Ishikawa (cell line): ENCODE measurements at regions not wholly inside any gene's neighbourhood (a gene's known extent, or its start where the extent isn't known, plus 50 kb on each side); places are given as distances from the start of the nearest gene placed in this dataset.

Source experiments
- RAD21 ChIP-seq: IDR thresholded peaks from 2 replicates; pipeline ENCODE4 v1.6.1; 2012; ENCODE audit warnings: low read depth
- YY1 ChIP-seq: IDR thresholded peaks from 2 replicates; pipeline ENCODE4 v1.6.1; 2012; ENCODE audit warnings: low read depth

GRCh38 chr4:128385683-128386304, 98.2 kb upstream of the PGRMC2 start:
- no peak for TF ChIP-seq YY1
- peak; percentile 50; the same call in 1 of the 2 replicates for TF ChIP-seq RAD21
